Ascending aorta (tissue), 2 donors: ENCODE measurements at regions not wholly inside any gene's neighbourhood (a gene's known extent, or its start where the extent isn't known, plus 50 kb on each side); places are given as distances from the start of the nearest gene placed in this dataset.
A peak's percentile ranks its signal among the peaks of the same experiment; 100 is the strongest.

Experiments used
- DNase-seq, 2 donors: peaks; one replicate each; pipeline ENCODE4 v3.0.0-alpha.2; 2019; ENCODE audit warnings: low spot score in 2 of 2
- H3K27ac ChIP-seq, 2 donors: fragments of 200-600 bp; sonication (generic); one replicate each; pipeline ENCODE4 v1.5.1; 2016 to 2017; ENCODE audit warnings: mild to moderate bottlenecking in 1 of 2
- H3K27me3 ChIP-seq: fragments of 200-600 bp; sonication (generic); one replicate; pipeline ENCODE4 v1.5.1; 2017
- H3K36me3 ChIP-seq, 2 donors: fragments of 200-600 bp; sonication (generic); one replicate each; pipeline ENCODE4 v1.5.1; 2016
- H3K4me1 ChIP-seq, 2 donors: fragments of 200-600 bp; sonication (generic); one replicate each; pipeline ENCODE4 v1.5.1; 2016 to 2017; ENCODE audit warnings: mild to moderate bottlenecking in 1 of 2
- H3K4me3 ChIP-seq, 2 donors: fragments of 200-600 bp; sonication (generic); one replicate each; pipeline ENCODE4 v1.5.1; 2016 to 2017; ENCODE audit warnings: mild to moderate bottlenecking in 1 of 2
- H3K9me3 ChIP-seq, 2 donors: fragments of 200-600 bp; sonication (generic); one replicate each; pipeline ENCODE4 v1.5.1; 2016
- CTCF ChIP-seq, 3 experiments: fragments of 200-600 bp in 2 of 3; fragments of 450-650 bp in 1 of 3; sonication (generic) in 2 of 3; IDR thresholded peaks; one replicate each; pipeline ENCODE4 v1.5.1; 2016 to 2019; ENCODE audit warnings: antibody characterized with exemption in 3 of 3, mild to moderate bottlenecking in 1 of 3, moderate library complexity in 1 of 3
- intact Hi-C: fragments of 100-400 bp; cut with DNase I; formaldehyde crosslinking; loops from one replicate; pipeline ENCODE4 v1.15.1; 2023

GRCh38 chr4:53711926-53712325 is 120.6 kb upstream of the LNX1 start:
- Histone ChIP-seq H3K27me3 (no peaks in the 10 kb centered on the region), H3K36me3 (no peaks in the 10 kb centered on the region), H3K9me3 (no peaks in the 10 kb centered on the region), H3K4me3 (no peak overlapping the region), H3K27ac (no peak overlapping the region), H3K4me1 (peaks cover 5 to 14% of the 10 kb centered on the region in 2 donors)
- intact Hi-C loops: no loop called here
- TF ChIP-seq CTCF (IDR thresholded peaks at IDR 0.05): no peak
- no peak for DNase-seq

- Histone ChIP-seq H3K27me3 (no peaks in the 10 kb centered on the region), H3K4me3 (no peak overlapping the region), H3K9me3 (no peaks in the 10 kb centered on the region), H3K36me3 (no peaks in the 10 kb centered on the region), H3K4me1 (peaks cover 0 to 7% of the 10 kb centered on the region in 2 donors), H3K27ac (no peak overlapping the region)
- intact Hi-C loops: loop anchor here (5.0 to 10.0 kb wide), 4 partner anchors 198 to 518 kb away; partner anchors contain the start of gene PDGFRA
- no peak for DNase-seq
- TF ChIP-seq CTCF (IDR thresholded peaks at IDR 0.05): no peak
Measured at GRCh38 chr4:53709693-53710092, 118.4 kb upstream of the LNX1 start.

- no peak for DNase-seq
- Histone ChIP-seq H3K27me3 (no peaks in the 10 kb centered on the region), H3K4me1 (peaks cover 0 to 17% of the 10 kb centered on the region in 2 donors), H3K4me3 (no peak overlapping the region), H3K9me3 (no peaks in the 10 kb centered on the region), H3K36me3 (no peaks in the 10 kb centered on the region), H3K27ac (no peak overlapping the region)
- TF ChIP-seq CTCF (IDR thresholded peaks at IDR 0.05): no peak
- intact Hi-C loops: loop anchor here (5.0 to 10.0 kb wide), 4 partner anchors 200 to 520 kb away; partner anchors contain the start of gene PDGFRA
Measured at GRCh38 chr4:53707491-53707890, 116.2 kb upstream of the LNX1 start.

GRCh38 chr4:53706422-53707032 is 115.2 kb upstream of the LNX1 start:
- peak; percentile 26 to 67 (median 57) for TF ChIP-seq CTCF (IDR thresholded peaks at IDR 0.05)
- peaks cover 0 to 16% of the 10 kb centered on the region in 2 donors for H3K4me1 ChIP-seq
- no peaks in the 10 kb centered on the region for H3K36me3 ChIP-seq
- intact Hi-C loops: loop anchor here (5.0 to 10.0 kb wide), 4 partner anchors 201 to 521 kb away; partner anchors contain the start of gene PDGFRA
- no peaks in the 10 kb centered on the region for H3K9me3 ChIP-seq
- H3K4me3 ChIP-seq: no peak overlapping the region
- H3K27me3 ChIP-seq: no peaks in the 10 kb centered on the region
- DNase-seq: no peak
- no peak overlapping the region for H3K27ac ChIP-seq

GRCh38 chr4:53705972-53706371 is 114.7 kb upstream of the LNX1 start:
- intact Hi-C loops: loop anchor here (5.0 to 10.0 kb wide), 4 partner anchors 201 to 521 kb away; partner anchors contain the start of gene PDGFRA

More at GRCh38 chr4:53705972-53706371, 114.7 kb upstream of the LNX1 start:
- no peaks in the 10 kb centered on the region for H3K9me3 ChIP-seq
- TF ChIP-seq CTCF (IDR thresholded peaks at IDR 0.05): no peak
- H3K4me1 ChIP-seq: peaks cover 0 to 16% of the 10 kb centered on the region in 2 donors
- H3K27ac ChIP-seq: no peak overlapping the region
- no peaks in the 10 kb centered on the region for H3K27me3 ChIP-seq
- no peaks in the 10 kb centered on the region for H3K36me3 ChIP-seq
- no peak for DNase-seq
- H3K4me3 ChIP-seq: no peak overlapping the region
